Lower leg skin (tissue), 3 donors: ENCODE measurements at regions not wholly inside any gene's neighbourhood (a gene's known extent, or its start where the extent isn't known, plus 50 kb on each side); places are given as distances from the start of the nearest gene placed in this dataset.
"Not testable (repeated sequence)": the region's sequence is repeated elsewhere in the genome, so short reads cannot be mapped to it uniquely, and the experiment has no call there.

Experiments
- DNase-seq, 2 donors: peaks; one replicate each; pipeline ENCODE4 v3.0.0-alpha.2; 2019; ENCODE audit warnings: low spot score in 2 of 2
- H3K4me3 ChIP-seq: fragments of 200-600 bp; sonication (generic); 2 replicates; pipeline ENCODE4 v1.5.1; 2017; ENCODE audit warnings: mild to moderate bottlenecking, low read depth; ENCODE audit not compliant: poor library complexity, severe bottlenecking
- WGBS, 2 donors: methylation state at CpG; one replicate each; pipeline ENCODE4 v1.1.5; 2018; 5-methylcytosine and 5-hydroxymethylcytosine counted together
- intact Hi-C: fragments of 100-400 bp; cut with DNase I; formaldehyde crosslinking; loops from one replicate; pipeline ENCODE4 v1.15.0; 2023; ENCODE audit warnings: low total_unique reads

DNA sequence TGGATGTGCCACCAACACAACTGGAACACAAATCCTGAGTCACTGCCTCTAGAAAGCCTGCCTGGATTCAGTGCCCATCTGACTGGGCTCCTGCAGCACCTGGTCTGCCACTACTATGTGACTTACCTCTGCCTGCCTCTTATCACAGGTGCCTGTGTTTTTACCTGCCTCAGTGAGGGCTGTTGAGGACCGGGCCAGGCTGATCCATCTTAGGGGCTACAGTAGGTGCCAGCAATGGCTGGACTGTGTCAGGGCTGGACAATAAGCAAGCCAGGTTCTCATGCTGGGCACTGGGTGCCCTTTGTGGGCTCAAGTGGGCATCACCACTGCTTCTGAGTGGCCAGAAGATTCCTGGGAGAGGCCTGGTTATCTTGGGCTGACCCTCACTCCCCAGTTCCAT lies 948.6 kb upstream of the TPTE start:
- H3K4me3 ChIP-seq, intact Hi-C loops: not testable (repeated sequence)
- 50 to 86% methylated on average over 1 of the region's 1 CpG for WGBS, 2 donors
- peak in 1 of 2 donors; percentile 85 for DNase-seq

DNA sequence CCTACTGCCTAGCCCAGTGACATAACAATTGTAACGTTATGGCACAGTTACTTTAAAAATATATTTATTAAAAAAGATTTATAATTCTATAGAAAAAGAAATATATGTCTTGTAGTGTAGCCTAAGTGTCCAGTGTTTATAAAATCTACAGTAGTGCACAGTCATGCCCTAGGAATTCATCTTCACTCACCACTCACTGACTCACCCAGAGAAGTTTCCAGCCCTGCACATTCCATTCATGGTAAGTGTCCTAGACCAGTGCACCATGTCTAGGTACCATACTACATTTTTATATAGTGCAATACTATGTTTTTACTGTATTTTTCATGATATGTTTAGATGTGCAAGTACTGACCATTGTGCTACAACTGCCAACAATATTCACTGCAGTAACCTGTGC lies 947.9 kb upstream of the TPTE start:
- H3K4me3 ChIP-seq, DNase-seq, intact Hi-C loops: not testable (repeated sequence)
- no CpG with 5 or more reads among the region's 1 CpG for WGBS, 2 donors

DNA sequence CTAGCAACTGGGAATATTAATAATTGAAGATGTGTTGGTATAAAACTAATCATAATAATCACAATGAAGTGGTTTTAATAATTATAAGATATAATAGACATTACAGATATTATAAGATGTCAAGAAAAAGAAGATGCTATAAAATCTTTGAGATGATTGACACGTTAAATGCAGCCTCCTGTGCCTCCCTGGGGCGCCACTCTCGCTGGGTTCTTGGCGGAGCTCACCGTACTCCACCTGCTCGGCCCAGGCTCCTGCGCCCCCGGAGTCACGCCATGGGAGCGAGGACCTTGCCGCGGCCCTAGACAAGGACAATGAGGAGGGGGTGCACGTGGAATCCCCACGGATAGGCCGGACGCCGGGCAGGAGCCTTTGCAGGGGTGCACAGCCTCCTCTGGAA lies 942.1 kb upstream of the TPTE start:
- H3K4me3 ChIP-seq, intact Hi-C loops, DNase-seq: not testable (repeated sequence)
- 92 to 94% methylated on average over 8 to 12 of the region's 17 CpGs for WGBS, 2 donors

DNA sequence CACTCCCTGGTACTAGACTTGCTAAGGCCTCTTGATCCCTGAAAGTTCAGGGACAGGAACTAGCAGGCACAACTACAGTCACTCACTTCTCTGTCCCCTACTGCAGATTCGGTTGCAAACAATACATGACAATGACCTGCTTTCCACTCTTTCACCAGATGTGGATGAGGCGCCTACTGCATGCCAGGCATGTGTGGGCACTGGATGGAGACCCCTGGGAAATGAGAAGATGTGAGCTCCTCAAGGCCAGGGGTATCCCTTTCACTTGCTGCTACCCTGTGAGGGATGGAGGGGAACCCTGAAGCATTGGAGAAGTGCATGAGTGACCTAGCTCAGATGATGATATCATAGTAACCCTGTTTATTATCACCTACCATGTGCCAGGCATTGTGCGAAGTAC lies 933.4 kb upstream of the TPTE start:
- DNase-seq, H3K4me3 ChIP-seq, intact Hi-C loops: not testable (repeated sequence)
- WGBS, 2 donors = 28 to 35% methylated on average over 2 of the region's 3 CpGs

DNA sequence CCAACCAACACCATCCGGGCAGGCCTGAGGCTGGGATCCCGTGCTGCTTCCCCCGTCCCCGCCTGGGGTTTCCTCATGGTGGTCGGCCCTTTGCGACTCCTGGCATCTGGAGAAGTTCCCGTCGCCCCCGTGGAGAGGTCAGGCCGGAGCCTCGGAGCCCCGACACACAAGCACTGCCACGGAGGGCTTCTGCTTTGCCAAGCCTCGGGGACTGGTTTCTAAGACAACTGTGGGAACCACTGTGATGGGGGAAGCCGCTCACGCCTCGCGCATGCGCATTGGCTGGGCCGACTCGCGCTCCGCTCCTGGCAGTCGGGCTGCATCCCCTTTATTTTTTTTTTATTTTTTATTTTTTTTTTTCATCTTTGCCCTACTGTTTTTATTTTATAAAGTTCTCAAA lies 928.8 kb upstream of the TPTE start:
- not testable (repeated sequence) for DNase-seq

DNA sequence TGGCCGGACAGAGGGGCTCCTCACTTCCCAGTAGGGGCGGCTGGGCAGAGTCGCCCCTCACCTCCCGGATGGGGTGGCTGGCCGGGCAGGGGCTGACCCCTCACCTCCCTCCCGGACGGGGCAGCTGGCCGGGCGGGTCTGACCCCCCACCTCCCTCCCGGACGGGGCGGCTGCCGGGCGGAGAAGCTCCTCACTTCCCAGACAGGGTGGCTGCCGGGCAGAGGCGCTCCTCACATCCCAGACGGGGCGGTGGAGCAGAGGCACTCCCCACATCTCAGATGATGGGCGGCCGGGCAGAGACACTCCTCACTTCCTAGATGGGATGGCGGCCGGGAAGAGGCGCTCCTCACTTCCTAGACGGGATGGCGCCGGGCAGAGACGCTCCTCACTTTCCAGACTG lies 927.7 kb upstream of the TPTE start:
- DNase-seq, H3K4me3 ChIP-seq, intact Hi-C loops: not testable (repeated sequence)
- WGBS, 2 donors = 72 to 83% methylated on average over 5 of the region's 27 CpGs

More for the DNA sequence above, 928.8 kb upstream of the TPTE start:
- H3K4me3 ChIP-seq, intact Hi-C loops: not testable (repeated sequence)
- WGBS, 2 donors = no CpG with 5 or more reads among the region's 24 CpGs

DNA sequence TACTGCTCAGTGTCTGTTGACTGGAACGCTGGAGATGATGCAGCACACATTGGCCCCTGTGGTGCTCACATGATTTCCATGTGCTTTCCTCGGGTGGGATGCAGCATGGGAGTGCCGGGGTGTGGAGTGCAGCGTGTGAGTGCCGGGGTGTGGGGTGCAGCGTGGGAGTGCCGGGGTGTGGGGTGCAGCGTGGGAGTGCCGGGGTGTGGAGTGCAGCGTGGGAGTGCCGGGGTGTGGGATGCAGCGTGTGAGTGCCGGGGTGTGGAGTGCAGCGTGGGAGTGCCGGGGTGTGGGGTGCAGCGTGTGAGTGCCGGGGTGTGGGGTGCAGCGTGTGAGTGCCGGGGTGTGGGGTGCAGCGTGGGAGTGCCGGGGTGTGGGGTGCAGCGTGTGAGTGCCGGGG lies 907.4 kb upstream of the TPTE start:
- WGBS, 2 donors = 86% methylated on average over 17 to 21 of the region's 23 CpGs
- DNase-seq, intact Hi-C loops, H3K4me3 ChIP-seq: not testable (repeated sequence)

DNA sequence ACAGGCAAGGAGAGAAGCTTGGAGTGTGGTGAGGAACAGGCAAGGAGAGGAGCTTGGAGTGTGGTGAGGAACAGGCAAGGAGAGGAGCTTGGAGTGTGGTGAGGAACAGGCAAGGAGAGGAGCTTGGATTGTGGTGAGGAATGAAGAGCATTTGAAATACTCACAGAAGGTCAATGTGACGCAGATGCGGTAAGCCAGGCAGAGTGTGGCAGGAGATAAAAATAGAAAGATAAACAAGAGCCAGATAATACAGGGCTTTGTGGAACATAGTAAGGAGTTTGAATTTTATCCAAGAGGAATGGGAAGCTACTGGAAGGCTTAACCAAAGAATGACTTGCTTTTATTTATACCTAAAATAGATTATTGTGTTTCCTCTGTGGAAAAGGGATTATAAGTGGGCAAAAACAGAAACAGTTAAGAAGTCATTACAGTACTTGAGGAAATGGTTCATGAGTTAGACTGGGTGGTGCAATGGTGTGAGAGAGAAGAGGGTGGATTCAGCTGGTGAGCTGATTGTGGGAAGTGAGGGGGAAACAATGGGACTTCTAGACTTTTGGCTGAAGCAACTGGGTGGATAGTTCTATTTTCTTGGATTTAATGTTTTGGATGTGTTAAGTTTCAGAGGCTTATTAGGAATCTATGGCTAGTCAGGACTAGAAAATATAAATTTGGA lies 900.1 kb upstream of the TPTE start:
- intact Hi-C loops, H3K4me3 ChIP-seq: not testable (repeated sequence)

DNA sequence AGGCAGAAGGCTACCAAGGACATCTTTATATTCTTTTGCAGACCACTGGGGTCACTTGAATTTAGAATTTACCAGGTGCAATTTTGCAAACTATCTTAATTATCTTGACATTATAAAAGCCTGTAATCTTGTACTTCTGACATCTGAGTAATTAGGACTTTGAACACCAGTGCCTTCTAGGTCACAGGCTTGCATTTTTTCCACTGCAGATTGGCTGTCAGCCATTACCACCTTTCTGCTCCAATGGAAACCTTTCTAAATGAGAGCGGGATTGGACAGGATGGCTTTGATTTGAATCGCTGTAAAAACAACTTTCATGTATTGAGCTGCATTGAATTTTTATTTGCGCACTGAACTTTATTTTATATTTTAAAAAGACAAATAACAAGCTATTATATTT lies 893.3 kb upstream of the TPTE start:
- DNase-seq, H3K4me3 ChIP-seq, intact Hi-C loops: not testable (repeated sequence)
- 74 to 82% methylated on average over 3 of the region's 3 CpGs for WGBS, 2 donors

More for the DNA sequence above, 900.1 kb upstream of the TPTE start:
- DNase-seq = not testable (repeated sequence)
- 87 to 88% methylated on average over 2 of the region's 2 CpGs for WGBS, 2 donors

DNA sequence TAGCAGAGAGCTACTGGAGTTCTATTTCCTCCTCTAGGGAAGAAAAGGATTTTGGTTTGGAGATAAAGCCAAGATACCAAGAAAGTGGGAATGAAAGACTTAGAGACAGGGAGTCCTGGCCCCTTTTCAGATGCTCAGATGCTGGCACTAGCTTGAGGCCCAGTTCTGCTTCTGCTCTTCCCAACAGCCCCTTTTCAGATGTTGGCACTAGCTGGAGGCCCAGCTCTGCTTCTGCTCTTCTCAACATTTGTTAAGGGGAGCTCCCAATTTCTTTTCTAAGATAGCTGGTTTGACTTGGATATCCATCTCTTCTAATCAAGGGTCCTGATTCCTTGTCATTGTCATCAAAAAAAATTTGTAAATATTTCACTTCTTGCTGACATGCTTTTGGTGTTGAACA lies 874.0 kb upstream of the TPTE start:
- intact Hi-C loops, DNase-seq, H3K4me3 ChIP-seq: not testable (repeated sequence)

DNA sequence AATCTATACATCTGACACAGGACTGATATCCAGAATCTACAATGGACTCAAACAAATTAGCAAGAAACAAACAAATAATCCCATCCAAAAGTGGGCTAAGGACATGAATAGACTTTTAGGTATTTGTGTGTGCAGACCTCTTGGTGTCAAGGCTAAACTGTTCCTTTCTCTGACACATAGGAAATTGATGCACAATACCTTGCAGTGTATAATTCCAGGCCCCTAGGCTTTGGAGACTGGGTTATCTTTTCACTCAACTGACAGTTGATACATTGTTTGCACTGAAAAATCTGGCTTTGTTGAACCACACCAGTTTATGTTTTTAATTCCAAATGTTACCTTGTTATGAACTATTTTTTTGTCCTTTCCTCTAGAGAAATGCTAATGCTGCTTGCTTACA lies 873.1 kb upstream of the TPTE start:
- H3K4me3 ChIP-seq, DNase-seq, intact Hi-C loops: not testable (repeated sequence)

DNA sequence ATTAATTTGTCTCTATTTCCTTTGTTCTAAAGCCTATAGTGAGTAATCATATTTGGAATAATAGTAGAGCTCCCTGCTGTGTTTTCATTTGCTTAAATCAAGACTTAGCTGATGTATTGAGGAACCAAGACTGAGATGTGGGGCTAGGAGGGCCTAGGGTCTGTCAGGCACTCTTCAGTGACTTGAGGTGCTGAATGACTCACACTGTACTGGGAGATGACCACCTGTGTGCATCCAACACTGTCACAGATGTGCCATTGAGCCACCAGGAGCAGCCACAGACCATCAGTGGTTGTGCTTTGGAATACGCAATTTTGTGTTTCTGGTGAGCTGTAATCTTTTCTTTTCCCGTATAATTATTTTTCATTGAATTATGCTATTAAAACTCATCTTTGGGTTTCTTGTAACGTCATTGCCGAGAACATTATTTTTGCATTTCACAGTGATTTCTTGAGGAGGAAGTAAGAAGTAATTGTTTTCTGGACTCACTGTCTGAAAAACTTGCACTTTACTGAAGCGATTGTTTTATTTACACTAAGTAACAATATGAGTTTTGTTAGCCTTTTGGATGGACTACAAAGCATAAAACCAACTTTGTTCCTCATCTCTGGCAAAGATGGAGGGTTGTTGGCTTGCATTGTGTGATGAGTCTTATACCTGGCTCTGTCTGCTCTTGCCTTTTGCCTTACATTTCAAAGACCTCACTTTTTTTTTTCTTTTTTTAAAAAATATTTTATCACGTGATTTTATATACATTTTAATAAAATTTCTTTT lies 872.2 kb upstream of the TPTE start:
- intact Hi-C loops, H3K4me3 ChIP-seq, DNase-seq: not testable (repeated sequence)
- 65 to 68% methylated on average over 6 of the region's 6 CpGs for WGBS, 2 donors

DNA sequence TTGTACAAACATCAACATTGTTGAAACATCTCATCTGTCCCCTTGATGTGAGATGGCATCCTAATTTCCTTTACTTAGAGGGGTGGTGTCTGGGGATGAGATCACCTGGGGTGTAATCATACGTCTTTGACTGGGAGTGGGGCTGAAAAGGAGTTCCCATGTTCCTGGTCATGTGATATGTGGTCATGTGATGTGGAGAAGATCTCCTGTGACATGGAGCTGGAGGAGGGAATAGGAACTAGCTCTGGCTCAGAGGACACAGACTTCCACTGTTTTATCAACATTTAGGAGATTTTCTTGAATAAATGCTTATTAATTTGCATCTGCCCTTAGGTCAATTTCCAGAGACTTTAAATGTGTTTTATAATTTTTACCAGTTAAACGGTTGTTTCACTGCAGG lies 868.6 kb upstream of the TPTE start:
- intact Hi-C loops, H3K4me3 ChIP-seq, DNase-seq: not testable (repeated sequence)
- 33 to 49% methylated on average over 2 of the region's 2 CpGs for WGBS, 2 donors

DNA sequence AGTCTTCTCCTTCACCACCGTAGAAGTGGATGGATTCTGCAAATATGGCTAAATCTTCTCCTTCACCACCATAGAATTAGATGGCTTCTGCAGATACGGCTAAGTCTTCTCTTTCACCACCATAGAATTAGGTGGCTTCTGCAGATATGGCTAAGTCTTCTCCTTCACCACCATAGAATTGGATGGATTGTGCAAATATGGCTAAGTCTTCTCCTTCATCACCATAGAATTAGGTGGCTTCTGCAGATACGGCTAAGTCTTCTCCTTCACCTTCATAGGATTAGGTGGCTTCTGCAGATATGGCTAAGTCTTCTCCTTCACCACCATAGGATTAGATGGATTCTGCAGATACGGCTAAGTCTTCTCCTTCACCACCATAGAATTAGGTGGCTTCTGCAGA lies 866.2 kb upstream of the TPTE start:
- 81 to 86% methylated on average over 4 of the region's 4 CpGs for WGBS, 2 donors
- H3K4me3 ChIP-seq, DNase-seq, intact Hi-C loops: not testable (repeated sequence)

DNA sequence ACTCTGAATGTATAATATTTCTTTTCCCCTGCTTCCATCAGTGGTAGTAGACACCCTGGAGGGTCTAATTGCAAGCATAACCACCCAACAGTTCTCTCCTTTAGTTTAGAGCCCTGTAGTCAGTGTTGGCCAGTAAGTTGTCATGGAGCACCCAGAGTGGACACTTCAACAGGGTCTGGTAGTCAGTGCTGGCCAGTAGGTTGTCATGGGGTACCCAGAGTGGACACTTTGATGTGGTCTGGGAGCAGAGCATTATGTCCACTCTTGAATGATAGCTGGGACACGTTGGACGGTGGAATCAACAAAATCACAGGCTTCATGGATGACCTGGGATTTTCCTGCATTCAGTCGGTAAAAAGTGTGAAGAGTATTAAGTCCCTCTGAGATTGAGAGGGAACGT lies 864.9 kb upstream of the TPTE start:
- H3K4me3 ChIP-seq, DNase-seq, intact Hi-C loops: not testable (repeated sequence)
- WGBS, 2 donors = 67 to 74% methylated on average over 4 of the region's 4 CpGs

DNA sequence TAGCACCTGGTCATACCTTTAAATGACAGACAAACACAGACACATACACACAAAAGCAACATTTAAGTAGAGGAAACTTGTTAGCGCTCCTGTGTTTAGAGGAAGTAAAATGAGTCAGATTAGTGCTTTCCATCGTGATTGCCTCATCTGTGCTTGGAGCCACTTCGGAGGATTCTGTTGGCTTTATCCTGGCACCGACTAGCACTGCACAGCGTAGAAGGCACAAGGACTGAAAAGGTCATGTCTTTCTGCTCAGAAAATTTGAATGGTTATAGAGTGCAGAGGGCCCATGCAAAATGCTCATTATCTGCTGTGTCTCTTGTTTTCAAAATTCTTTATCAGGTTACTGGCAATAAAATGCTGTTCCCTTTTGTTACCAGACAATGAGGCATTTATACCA lies 863.6 kb upstream of the TPTE start:
- DNase-seq, H3K4me3 ChIP-seq, intact Hi-C loops: not testable (repeated sequence)
- 55 to 69% methylated on average over 5 of the region's 5 CpGs for WGBS, 2 donors
